PC-9 (cell line): ENCODE measurements at regions not wholly inside any gene's neighbourhood (a gene's known extent, or its start where the extent isn't known, plus 50 kb on each side); places are given as distances from the start of the nearest gene placed in this dataset.

ENCODE experiments used
- CTCF ChIP-seq: fragments of 200-600 bp; sonication (generic); conservative IDR thresholded peaks from 2 replicates; pipeline ENCODE4 v1.6.1; 2017; ENCODE audit warnings: mixed run types, antibody characterized with exemption, mild to moderate bottlenecking, moderate library complexity
- EZH2 ChIP-seq: fragments of 200-600 bp; sonication (generic); IDR thresholded peaks from 2 replicates; pipeline ENCODE4 v1.8.0; 2017; ENCODE audit warnings: antibody characterized with exemption, low read depth

DNA sequence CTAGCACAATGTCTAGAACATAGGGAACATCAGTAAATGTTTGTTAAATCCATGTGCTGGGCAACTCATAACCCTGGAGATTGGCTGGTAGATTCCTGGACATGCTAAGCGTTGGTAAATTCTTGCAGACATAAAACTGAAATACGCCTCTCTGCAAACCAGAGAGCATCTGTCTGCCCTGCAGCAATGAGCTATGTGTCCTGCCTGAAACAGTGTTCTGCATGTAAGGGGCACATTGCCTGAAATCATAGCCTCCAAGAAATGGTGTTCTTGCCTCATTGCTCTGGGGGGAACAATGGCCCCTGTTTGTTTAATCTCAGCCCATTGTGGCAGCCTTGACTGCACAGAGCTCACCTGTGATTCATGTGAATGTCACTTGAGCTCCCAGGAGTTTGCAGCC, 113.5 kb upstream of the CCL2 start:
- TF ChIP-seq CTCF: no peak
- TF ChIP-seq EZH2: no peak
